HG03066 (cell line): ENCODE measurements at regions not wholly inside any gene's neighbourhood (a gene's known extent, or its start where the extent isn't known, plus 50 kb on each side); places are given as distances from the start of the nearest gene placed in this dataset.
"Not testable (repeated sequence)": the region's sequence is repeated elsewhere in the genome, so short reads cannot be mapped to it uniquely, and the experiment has no call there.

Source experiments
- ATAC-seq: cut with Tn5 transposase; IDR thresholded peaks from one replicate; pipeline ENCODE4 v1.9.1; 2021; ENCODE audit warnings: low read depth; ENCODE audit not compliant: unreplicated experiment

- no peak for ATAC-seq
These were observed 161.8 kb upstream of the NFIA start for GRCh38 chr1:60920561-60920960.

GRCh38 chr1:60918867-60919266 lies 163.5 kb upstream of the NFIA start:
- no peak for ATAC-seq

DNA sequence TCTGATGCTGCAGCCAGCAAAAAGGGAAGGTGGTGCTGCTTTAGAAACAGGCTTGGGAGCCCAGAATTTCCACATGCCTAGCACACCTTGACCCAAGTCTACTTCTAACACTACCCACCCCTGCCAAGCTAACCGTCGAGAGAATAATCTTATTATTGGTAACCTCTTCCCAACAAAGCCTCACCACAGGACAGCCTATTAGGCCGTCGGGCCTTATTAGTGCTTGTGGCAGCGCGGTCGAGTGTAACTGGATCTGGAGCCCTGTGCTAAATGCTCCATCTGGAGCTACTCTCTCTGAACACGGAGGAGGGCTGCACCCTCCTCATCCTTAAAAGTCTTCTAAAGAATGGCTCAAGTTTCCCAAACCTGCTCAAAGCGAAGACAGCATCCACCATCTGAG lies 165.5 kb upstream of the NFIA start:
- no peak for ATAC-seq

- no peak for ATAC-seq
These were observed 166.2 kb upstream of the NFIA start for GRCh38 chr1:60916199-60916598.

GRCh38 chr1:60915441-60915840 lies 166.9 kb upstream of the NFIA start:
- ATAC-seq: no peak

- ATAC-seq: no peak
These were observed 167.4 kb upstream of the NFIA start for GRCh38 chr1:60914982-60915381.

DNA sequence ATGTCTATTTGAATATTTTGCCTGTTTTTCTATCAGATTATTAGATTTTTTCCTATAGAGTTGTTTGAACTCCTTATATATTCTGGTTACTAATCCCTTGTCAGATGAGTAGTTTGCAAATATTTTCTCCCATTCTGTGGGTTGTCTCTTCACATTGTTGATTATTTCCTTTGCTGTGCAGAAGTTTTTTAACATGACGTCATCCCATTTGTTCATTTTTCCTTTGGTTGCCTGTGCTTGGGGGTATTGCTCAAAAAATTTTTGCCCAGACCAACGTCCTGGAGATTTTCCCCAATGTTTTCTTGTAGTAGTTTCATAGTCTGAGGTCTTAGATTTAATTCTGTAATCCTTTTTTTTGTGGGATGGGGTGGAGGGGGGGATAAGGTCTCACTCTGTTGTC lies 168.7 kb upstream of the NFIA start:
- not testable (repeated sequence) for ATAC-seq

- no peak for ATAC-seq
These were observed 169.3 kb upstream of the NFIA start for GRCh38 chr1:60913039-60913438.

DNA sequence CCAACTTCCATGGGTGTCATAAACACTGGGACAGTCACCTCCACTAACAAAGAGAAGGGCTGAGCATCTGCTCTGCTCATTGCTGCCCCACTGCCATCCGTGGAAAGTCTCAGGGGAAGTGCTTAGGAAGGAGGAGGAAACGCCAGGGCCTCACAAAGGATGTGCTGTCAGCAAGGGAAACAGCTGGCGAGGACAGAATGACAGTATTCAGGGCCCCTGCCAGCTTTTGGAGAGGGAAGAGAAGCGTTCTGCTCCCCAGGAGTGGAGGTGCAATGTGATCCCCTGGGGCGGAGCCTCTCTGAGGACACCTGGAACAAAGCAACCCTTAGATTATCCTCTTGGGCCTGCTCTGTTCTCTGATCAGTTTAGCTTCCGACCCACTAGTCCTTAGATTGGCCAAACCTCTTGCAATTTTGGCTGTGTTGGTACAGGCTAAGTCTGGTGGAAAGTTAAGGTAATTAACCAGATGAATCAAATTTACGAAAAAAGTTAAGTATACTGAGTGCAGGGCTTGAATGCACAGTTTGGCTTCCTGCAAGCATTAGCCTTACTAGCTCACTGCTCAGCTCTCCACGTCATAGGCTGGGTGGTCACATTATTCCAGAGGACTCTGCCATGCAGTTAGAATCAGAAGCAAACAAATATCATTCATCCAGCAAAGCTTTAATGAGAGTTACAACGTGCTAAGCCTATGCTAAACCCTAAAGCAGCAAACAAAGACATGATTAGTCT lies 170.2 kb upstream of the NFIA start:
- no peak for ATAC-seq

DNA sequence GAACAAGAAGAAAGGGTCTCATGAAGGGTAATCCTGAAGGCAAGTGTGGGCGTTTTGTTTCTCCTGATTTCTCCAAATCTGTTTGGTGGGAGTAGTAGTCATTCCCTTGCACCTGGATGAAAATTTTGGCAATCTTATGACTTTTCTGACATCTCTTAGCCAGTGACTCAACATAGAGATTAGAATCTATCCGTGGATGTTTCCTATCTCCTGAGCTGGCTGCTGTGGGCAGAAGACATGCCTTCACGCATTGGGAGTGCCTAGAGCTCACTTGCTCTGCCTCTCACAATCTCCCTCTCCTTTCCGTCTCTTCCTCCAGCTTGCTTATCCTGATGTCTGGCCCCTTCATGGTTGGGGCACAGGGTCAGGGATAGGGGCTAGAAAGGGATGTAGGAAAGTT lies 174.2 kb upstream of the NFIA start:
- ATAC-seq: no peak

GRCh38 chr1:60906526-60906925 lies 175.8 kb upstream of the NFIA start:
- no peak for ATAC-seq

GRCh38 chr1:60906039-60906438 lies 176.3 kb upstream of the NFIA start:
- ATAC-seq: no peak

- no peak for ATAC-seq
These were observed 178.1 kb upstream of the NFIA start for GRCh38 chr1:60904099-60904851.

DNA sequence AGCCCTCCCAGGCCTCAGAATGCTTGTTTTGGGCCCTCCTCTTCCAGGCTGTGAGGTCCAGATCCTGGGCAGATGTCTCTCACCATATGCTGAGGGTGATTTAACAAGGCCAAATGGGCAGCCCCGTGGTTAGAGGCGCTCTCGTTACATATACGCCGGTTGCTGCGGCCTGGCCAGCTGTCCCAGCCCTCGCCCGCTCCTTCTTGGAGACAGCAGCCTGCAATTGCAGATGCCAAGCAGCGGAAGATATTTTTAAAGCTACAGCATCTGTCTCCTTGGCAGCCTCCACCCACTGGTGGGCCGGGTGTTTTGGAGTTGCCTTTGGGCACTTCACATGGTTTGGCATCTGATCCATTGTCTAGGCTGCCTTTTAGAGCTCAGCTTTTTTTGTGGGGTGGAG lies 178.8 kb upstream of the NFIA start:
- no peak for ATAC-seq

DNA sequence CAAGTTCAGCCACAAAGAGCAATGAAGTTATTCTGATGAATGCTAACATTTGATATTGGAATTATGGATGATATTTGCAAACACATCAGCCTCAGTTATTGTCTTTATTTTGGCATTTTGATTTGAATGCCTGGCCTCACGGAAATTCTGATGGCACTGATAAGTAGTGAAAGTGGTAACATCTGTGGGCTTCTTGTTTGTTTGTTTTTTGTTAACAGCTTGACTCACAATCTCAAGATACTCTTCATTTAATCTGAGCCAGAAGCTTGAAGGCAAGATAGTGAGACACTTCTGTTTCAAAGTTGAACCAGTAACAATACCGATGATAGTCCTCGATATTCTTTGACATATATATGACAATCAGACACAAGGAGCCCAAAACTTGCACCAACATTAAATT lies 182.9 kb upstream of the NFIA start:
- ATAC-seq: no peak

GRCh38 chr1:60898987-60899386 lies 183.4 kb upstream of the NFIA start:
- no peak for ATAC-seq

GRCh38 chr1:60898413-60898812 lies 183.9 kb upstream of the NFIA start:
- ATAC-seq: no peak

- no peak for ATAC-seq
These were observed 185.5 kb upstream of the NFIA start for GRCh38 chr1:60896701-60897363.

- no peak for ATAC-seq
These were observed 186.7 kb upstream of the NFIA start for GRCh38 chr1:60895701-60896100.

DNA sequence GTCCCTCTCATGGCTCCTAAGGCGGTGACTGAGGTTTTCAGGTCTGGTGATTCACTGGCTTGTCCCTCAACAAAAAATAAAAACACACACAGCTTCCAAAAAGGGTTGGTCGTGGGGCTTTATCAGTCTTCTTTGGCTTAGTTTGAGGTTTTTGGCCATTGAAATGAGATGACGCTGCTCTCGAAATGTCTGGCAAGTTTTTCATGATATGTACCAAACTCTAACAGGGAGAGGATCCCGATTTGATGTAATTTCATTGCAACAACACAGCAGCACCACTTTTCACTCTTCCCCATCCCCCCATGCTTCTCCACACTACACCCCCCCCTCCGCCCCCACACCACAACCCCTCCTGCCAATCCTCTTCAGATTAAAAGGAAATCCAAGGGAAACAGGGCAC lies 187.1 kb upstream of the NFIA start:
- no peak for ATAC-seq

GRCh38 chr1:60894741-60895140 lies 187.6 kb upstream of the NFIA start:
- no peak for ATAC-seq

- no peak for ATAC-seq
These were observed 188.2 kb upstream of the NFIA start for GRCh38 chr1:60894130-60894529.
